ENCODE measurements at regions not wholly inside any gene's neighbourhood (a gene's known extent, or its start where the extent isn't known, plus 50 kb on each side); places are given as distances from the start of the nearest gene placed in this dataset.

- TF ChIP-seq POLR2AphosphoS5 (IDR thresholded peaks at IDR 0.05; ENCODE audit: borderline replicate concordance, low read depth, low read length): no peak
- TF ChIP-seq EZH2 (IDR thresholded peaks at IDR 0.05): no peak
- TF ChIP-seq FOXP2 (optimal IDR thresholded peaks at IDR 0.05; ENCODE audit: control extremely low read depth, extremely low read length, insufficient read depth): no peak
These were observed 256.7 kb downstream of the KLF6 start for GRCh38 chr10:3528271-3528670.
